ENCODE measurements at regions not wholly inside any gene's neighbourhood (a gene's known extent, or its start where the extent isn't known, plus 50 kb on each side); places are given as distances from the start of the nearest gene placed in this dataset.

GRCh38 chr5:99614888-99615287 is 686.1 kb upstream of the CHD1 start:
- Histone ChIP-seq H3K4me1 (ENCODE audit: low read length) (no peaks in the 10 kb centered on the region), H3K27ac (ENCODE audit: low read length) (no peak overlapping the region), H2AFZ (ENCODE audit: low read length) (no peak overlapping the region), H3K4me2 (ENCODE audit: low read depth, low read length) (no peak overlapping the region), H3K9me3 (replicated peaks; ENCODE audit: insufficient read depth, low read length) (no peaks in the 10 kb centered on the region), H3F3A (ENCODE audit: insufficient read depth, low read length) (no peaks in the 10 kb centered on the region), H3K4me3 (ENCODE audit: low read length) (no peak overlapping the region), H3K36me3 (replicated peaks; ENCODE audit: insufficient read depth, low read length) (no peaks in the 10 kb centered on the region), H3K27me3 (replicated peaks; ENCODE audit: insufficient read depth, low read length) (no peaks in the 10 kb centered on the region), H3K9ac (ENCODE audit: low read length) (no peak overlapping the region), H4K20me1 (ENCODE audit: insufficient read depth, low read length) (no peaks in the 10 kb centered on the region), H3K79me2 (ENCODE audit: low read length) (no peaks in the 10 kb centered on the region), H3K9me2 (replicated peaks; ENCODE audit: insufficient read depth, low read length) (no peaks in the 10 kb centered on the region)
- no peak for TF ChIP-seq EZH2phosphoT487 (IDR thresholded peaks at IDR 0.05; ENCODE audit: low read length)
- no peak for TF ChIP-seq EZH2 (optimal IDR thresholded peaks at IDR 0.05; ENCODE audit: low read depth, low read length)
- TF ChIP-seq CTCF (IDR thresholded peaks at IDR 0.05; ENCODE audit: low read length): no peak
- no peak for DNase-seq

GRCh38 chr5:99607124-99607523 is 678.3 kb upstream of the CHD1 start:
- H3K9ac ChIP-seq (ENCODE audit: low read length): no peak overlapping the region
- H3K4me1 ChIP-seq (ENCODE audit: low read length): no peaks in the 10 kb centered on the region
- no peaks in the 10 kb centered on the region for H3K9me2 ChIP-seq (replicated peaks; ENCODE audit: insufficient read depth, low read length)
- no peak for TF ChIP-seq EZH2phosphoT487 (IDR thresholded peaks at IDR 0.05; ENCODE audit: low read length)
- TF ChIP-seq CTCF (IDR thresholded peaks at IDR 0.05; ENCODE audit: low read length): no peak
- no peak overlapping the region for H3K27ac ChIP-seq (ENCODE audit: low read length)
- no peaks in the 10 kb centered on the region for H3K36me3 ChIP-seq (replicated peaks; ENCODE audit: insufficient read depth, low read length)
- DNase-seq: no peak
- H3F3A ChIP-seq (ENCODE audit: insufficient read depth, low read length): no peaks in the 10 kb centered on the region
- no peaks in the 10 kb centered on the region for H4K20me1 ChIP-seq (ENCODE audit: insufficient read depth, low read length)
- H3K4me2 ChIP-seq (ENCODE audit: low read depth, low read length): no peak overlapping the region
- no peaks in the 10 kb centered on the region for H3K27me3 ChIP-seq (replicated peaks; ENCODE audit: insufficient read depth, low read length)
- H2AFZ ChIP-seq (ENCODE audit: low read length): no peak overlapping the region
- H3K9me3 ChIP-seq (replicated peaks; ENCODE audit: insufficient read depth, low read length): no peaks in the 10 kb centered on the region
- H3K4me3 ChIP-seq (ENCODE audit: low read length): no peak overlapping the region
- H3K79me2 ChIP-seq (ENCODE audit: low read length): no peaks in the 10 kb centered on the region

GRCh38 chr5:99605904-99606303 is 677.1 kb upstream of the CHD1 start:
- no peak overlapping the region for H3K27ac ChIP-seq (ENCODE audit: low read length)
- H3K4me1 ChIP-seq (ENCODE audit: low read length): 0 out of 2 replicates have a peak, but pooled peaks cover 3% of the 10 kb centered on the region
- no peak overlapping the region for H3K4me3 ChIP-seq (ENCODE audit: low read length)
- no peaks in the 10 kb centered on the region for H3K36me3 ChIP-seq (replicated peaks; ENCODE audit: insufficient read depth, low read length)
- no peaks in the 10 kb centered on the region for H3K79me2 ChIP-seq (ENCODE audit: low read length)
- no peaks in the 10 kb centered on the region for H3K27me3 ChIP-seq (replicated peaks; ENCODE audit: insufficient read depth, low read length)
- no peaks in the 10 kb centered on the region for H3F3A ChIP-seq (ENCODE audit: insufficient read depth, low read length)
- H4K20me1 ChIP-seq (ENCODE audit: insufficient read depth, low read length): no peaks in the 10 kb centered on the region
- H2AFZ ChIP-seq (ENCODE audit: low read length): no peak overlapping the region
- no peaks in the 10 kb centered on the region for H3K9me3 ChIP-seq (replicated peaks; ENCODE audit: insufficient read depth, low read length)
- TF ChIP-seq CTCF (IDR thresholded peaks at IDR 0.05; ENCODE audit: low read length): no peak
- no peak for TF ChIP-seq EZH2 (optimal IDR thresholded peaks at IDR 0.05; ENCODE audit: low read depth, low read length)
- no peak for TF ChIP-seq EZH2phosphoT487 (IDR thresholded peaks at IDR 0.05; ENCODE audit: low read length)
- DNase-seq: peak; percentile 49
- no peaks in the 10 kb centered on the region for H3K9me2 ChIP-seq (replicated peaks; ENCODE audit: insufficient read depth, low read length)
- H3K9ac ChIP-seq (ENCODE audit: low read length): no peak overlapping the region
- no peak overlapping the region for H3K4me2 ChIP-seq (ENCODE audit: low read depth, low read length)

Measured in MM.1S (cell line).